Lung (tissue), 11 donors: ENCODE measurements at regions not wholly inside any gene's neighbourhood (a gene's known extent, or its start where the extent isn't known, plus 50 kb on each side); places are given as distances from the start of the nearest gene placed in this dataset.

Source experiments
- ATAC-seq: fragments of 200-7000 bp; cut with Tn5 transposase; one replicate; pipeline ENCODE4 v1.9.1; 2020; ENCODE audit warnings: moderate number of reproducible peaks; ENCODE audit not compliant: insufficient read depth, low FRiP score
- DNase-seq, 3 donors: peaks; one replicate each; pipeline ENCODE4 v3.0.0-alpha.2; 2013 to 2017
- H3K27ac ChIP-seq, 2 donors: one replicate each; pipeline ENCODE4 v1.5.1; 2013; ENCODE audit warnings: mild to moderate bottlenecking in 2 of 2, moderate library complexity in 2 of 2, control low read depth in 1 of 2, inconsistent platforms in 1 of 2, low read depth in 1 of 2, low read length in 1 of 2
- H3K27me3 ChIP-seq, 3 donors: one replicate each; pipeline ENCODE4 v1.5.1; 2013; ENCODE audit warnings: low read length in 2 of 3; ENCODE audit not compliant: control insufficient read depth in 3 of 3, insufficient read depth in 3 of 3
- H3K36me3 ChIP-seq, 4 donors: one replicate each; pipeline ENCODE4 v1.5.1; 2013; ENCODE audit warnings: low read length in 4 of 4, mild to moderate bottlenecking in 1 of 4, moderate library complexity in 1 of 4; ENCODE audit not compliant: control insufficient read depth in 4 of 4, insufficient read depth in 4 of 4
- H3K4me1 ChIP-seq, 5 donors: one replicate each; pipeline ENCODE4 v1.5.1; 2013; ENCODE audit warnings: low read length in 5 of 5, mild to moderate bottlenecking in 2 of 5, moderate library complexity in 1 of 5; ENCODE audit not compliant: control insufficient read depth in 5 of 5, insufficient read depth in 5 of 5
- H3K4me3 ChIP-seq: one replicate; pipeline ENCODE4 v1.5.1; 2013; ENCODE audit warnings: mild to moderate bottlenecking, control low read depth, moderate library complexity
- H3K9ac ChIP-seq, 2 donors: one replicate each; pipeline ENCODE4 v1.5.1; 2013; ENCODE audit warnings: low read length in 2 of 2, control low read depth in 1 of 2; ENCODE audit not compliant: insufficient read depth in 1 of 2
- H3K9me3 ChIP-seq, 4 donors: one replicate each; pipeline ENCODE4 v1.5.1; 2013; ENCODE audit warnings: low read length in 3 of 4, mild to moderate bottlenecking in 1 of 4, moderate library complexity in 1 of 4; ENCODE audit not compliant: control insufficient read depth in 4 of 4, insufficient read depth in 3 of 4
- WGBS, 2 donors: extraction: QIAGEN DNeasy Blood & Tissue Kit; methylation state at CpG; one replicate each; pipeline ENCODE4 v1.1.7; 2013; 5-methylcytosine and 5-hydroxymethylcytosine counted together
- TF ChIP-seq, protein P1 (sequence below): IDR thresholded peaks from 2 replicates; pipeline ENCODE4 v1.5.1; 2012; ENCODE audit warnings: mild to moderate bottlenecking; ENCODE audit errors: control extremely low read depth, extremely low read depth
- donor health status: control.
- donor health status: control.
- donor health status: Bipolar disorder and iron deficiency.
- donor health status: healthy.
- donor health status: DM: yes; HTN: yes; CAD: no.

DNA sequence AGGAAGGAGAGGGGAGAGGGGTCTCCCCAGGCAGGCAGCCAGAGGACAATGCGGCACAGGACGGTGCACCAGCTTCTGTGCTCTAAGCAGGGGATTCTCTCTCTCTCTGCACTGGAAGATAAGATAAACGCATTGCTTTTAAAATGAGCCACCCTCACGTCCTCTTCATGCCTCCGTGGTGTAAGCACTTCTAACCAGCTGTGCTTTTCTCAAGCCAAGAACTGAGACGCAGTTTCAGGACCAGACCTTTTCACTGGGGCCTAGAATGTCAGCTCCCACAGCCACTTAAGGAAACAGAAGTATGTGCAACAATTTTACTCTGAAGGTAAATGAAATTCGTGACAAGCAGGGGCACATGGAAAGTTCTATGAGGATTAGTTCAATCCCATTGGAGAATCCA lies 82.4 kb downstream of the PSMB1 start:
- TF ChIP-seq, protein P1, sequence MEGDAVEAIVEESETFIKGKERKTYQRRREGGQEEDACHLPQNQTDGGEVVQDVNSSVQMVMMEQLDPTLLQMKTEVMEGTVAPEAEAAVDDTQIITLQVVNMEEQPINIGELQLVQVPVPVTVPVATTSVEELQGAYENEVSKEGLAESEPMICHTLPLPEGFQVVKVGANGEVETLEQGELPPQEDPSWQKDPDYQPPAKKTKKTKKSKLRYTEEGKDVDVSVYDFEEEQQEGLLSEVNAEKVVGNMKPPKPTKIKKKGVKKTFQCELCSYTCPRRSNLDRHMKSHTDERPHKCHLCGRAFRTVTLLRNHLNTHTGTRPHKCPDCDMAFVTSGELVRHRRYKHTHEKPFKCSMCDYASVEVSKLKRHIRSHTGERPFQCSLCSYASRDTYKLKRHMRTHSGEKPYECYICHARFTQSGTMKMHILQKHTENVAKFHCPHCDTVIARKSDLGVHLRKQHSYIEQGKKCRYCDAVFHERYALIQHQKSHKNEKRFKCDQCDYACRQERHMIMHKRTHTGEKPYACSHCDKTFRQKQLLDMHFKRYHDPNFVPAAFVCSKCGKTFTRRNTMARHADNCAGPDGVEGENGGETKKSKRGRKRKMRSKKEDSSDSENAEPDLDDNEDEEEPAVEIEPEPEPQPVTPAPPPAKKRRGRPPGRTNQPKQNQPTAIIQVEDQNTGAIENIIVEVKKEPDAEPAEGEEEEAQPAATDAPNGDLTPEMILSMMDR: no peak
- ATAC-seq: no peak

DNA sequence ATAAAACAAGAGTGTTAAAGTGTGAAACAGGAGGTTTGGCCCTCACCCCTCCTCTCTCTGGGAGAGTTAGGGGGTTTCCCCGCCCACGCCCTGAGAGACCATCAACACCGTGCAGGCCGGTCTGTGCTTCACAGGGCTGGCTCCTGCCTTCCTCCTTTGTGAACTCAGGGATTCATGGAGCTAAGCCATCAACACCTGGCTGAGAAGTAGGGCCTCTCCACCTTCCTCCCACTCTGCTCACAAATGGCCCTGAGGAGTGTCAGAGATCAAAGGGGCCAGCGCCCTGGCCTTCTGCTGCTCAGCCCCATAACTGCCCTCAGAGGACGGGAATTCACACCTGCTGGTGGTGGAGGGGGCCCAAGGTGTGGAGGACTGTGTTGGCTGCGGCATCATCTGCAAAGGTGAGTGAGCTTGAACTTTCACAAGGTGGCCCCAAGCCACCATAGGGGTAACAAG lies 88.6 kb downstream of the PSMB1 start:
- TF ChIP-seq, protein P1: no peak
- no peak for ATAC-seq

More for the DNA sequence above, 82.4 kb downstream of the PSMB1 start:
- peaks cover 0 to 15% (median 6%) of the 10 kb centered on the region in 5 donors for H3K4me1 ChIP-seq
- no peak overlapping the region for H3K9ac ChIP-seq
- no peak overlapping the region for H3K27ac ChIP-seq
- no peak overlapping the region for H3K4me3 ChIP-seq
- no peaks in the 10 kb centered on the region for H3K36me3 ChIP-seq
- H3K27me3 ChIP-seq: no peaks in the 10 kb centered on the region
- WGBS, 2 donors: 46 to 74% methylated on average over 7 of the region's 7 CpGs
- H3K9me3 ChIP-seq: peaks cover 0 to 3% (median 1%) of the 10 kb centered on the region in 4 donors
- DNase-seq: peak; percentile 31 to 69 (median 48)

DNA sequence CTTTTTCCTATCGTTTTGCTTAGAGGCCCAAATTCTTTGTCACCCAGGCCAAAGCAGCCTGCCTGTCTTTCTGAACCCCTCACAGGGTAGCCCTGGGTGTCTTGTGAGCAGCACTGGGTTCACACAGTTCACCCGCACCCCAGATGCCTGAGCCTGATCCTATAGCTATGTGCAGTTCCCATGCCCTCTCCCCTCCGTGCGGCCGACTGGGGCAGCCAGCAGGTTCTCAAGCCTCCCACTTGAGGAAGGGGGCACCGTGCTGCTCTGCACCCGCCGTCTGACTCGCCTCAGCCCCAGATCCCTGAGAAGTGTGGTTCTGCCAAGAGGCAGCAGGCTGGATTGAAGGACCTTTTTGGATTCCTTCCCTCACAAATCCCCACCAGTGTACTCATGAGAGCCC lies 89.0 kb downstream of the PSMB1 start:
- no peak overlapping the region for H3K4me3 ChIP-seq
- ATAC-seq: no peak
- 69 to 84% methylated on average over 9 of the region's 9 CpGs for WGBS, 2 donors
- TF ChIP-seq, protein P1: no peak
- H3K27me3 ChIP-seq: peaks cover 0 to 2% (median 0%) of the 10 kb centered on the region in 3 donors
- H3K36me3 ChIP-seq: no peaks in the 10 kb centered on the region
- no peak overlapping the region for H3K9ac ChIP-seq
- peaks cover 0 to 8% (median 1%) of the 10 kb centered on the region in 5 donors for H3K4me1 ChIP-seq
- H3K27ac ChIP-seq: no peak overlapping the region
- H3K9me3 ChIP-seq: peaks cover 0 to 3% (median 1%) of the 10 kb centered on the region in 4 donors
- no peak for DNase-seq

More for the DNA sequence above, 88.6 kb downstream of the PSMB1 start:
- H3K9ac ChIP-seq: no peak overlapping the region
- peaks cover 0 to 7% (median 1%) of the 10 kb centered on the region in 5 donors for H3K4me1 ChIP-seq
- H3K27ac ChIP-seq: no peak overlapping the region
- peaks cover 0 to 2% (median 0%) of the 10 kb centered on the region in 3 donors for H3K27me3 ChIP-seq
- peaks cover 0 to 3% (median 1%) of the 10 kb centered on the region in 4 donors for H3K9me3 ChIP-seq
- no peak overlapping the region for H3K4me3 ChIP-seq
- no peak for DNase-seq
- no peaks in the 10 kb centered on the region for H3K36me3 ChIP-seq
- WGBS, 2 donors: 74 to 85% methylated on average over 7 of the region's 7 CpGs
